ENCODE measurements at regions not wholly inside any gene's neighbourhood (a gene's known extent, or its start where the extent isn't known, plus 50 kb on each side); places are given as distances from the start of the nearest gene placed in this dataset.

GRCh38 chr5:82365744-82366228 lies 87.6 kb upstream of the RPS23 start:
- H3K36me3 ChIP-seq (ENCODE audit: control insufficient read depth, insufficient read depth, low read length, severe bottlenecking): no peaks in the 10 kb centered on the region
- peaks cover 4% of the 10 kb centered on the region for H3K4me1 ChIP-seq (ENCODE audit: control insufficient read depth, insufficient read depth, low read length)
- DNase-seq (ENCODE audit: low read depth): no peak
- no peaks in the 10 kb centered on the region for H3K27me3 ChIP-seq (replicated peaks; ENCODE audit: control insufficient read depth, insufficient read depth, low read length)
- H3K4me3 ChIP-seq (ENCODE audit: low read length): no peak overlapping the region
- H3K9ac ChIP-seq (ENCODE audit: low read length): no peak overlapping the region
- no peaks in the 10 kb centered on the region for H3K9me3 ChIP-seq (ENCODE audit: control insufficient read depth, low read length)

GRCh38 chr5:82365026-82365425 lies 86.9 kb upstream of the RPS23 start:
- Histone ChIP-seq H3K36me3 (ENCODE audit: control insufficient read depth, insufficient read depth, low read length, severe bottlenecking) (no peaks in the 10 kb centered on the region), H3K27me3 (replicated peaks; ENCODE audit: control insufficient read depth, insufficient read depth, low read length) (no peaks in the 10 kb centered on the region), H3K4me1 (ENCODE audit: control insufficient read depth, insufficient read depth, low read length) (peaks cover 12% of the 10 kb centered on the region), H3K9me3 (ENCODE audit: control insufficient read depth, low read length) (no peaks in the 10 kb centered on the region), H3K9ac (ENCODE audit: low read length) (peak overlapping the region; percentile 27), H3K4me3 (ENCODE audit: low read length) (no peak overlapping the region)
- no peak for DNase-seq (ENCODE audit: low read depth)

- Histone ChIP-seq H3K9me3 (ENCODE audit: control insufficient read depth, low read length) (no peaks in the 10 kb centered on the region), H3K4me3 (ENCODE audit: low read length) (no peak overlapping the region), H3K4me1 (ENCODE audit: control insufficient read depth, insufficient read depth, low read length) (peaks cover 17% of the 10 kb centered on the region), H3K27me3 (replicated peaks; ENCODE audit: control insufficient read depth, insufficient read depth, low read length) (no peaks in the 10 kb centered on the region), H3K9ac (ENCODE audit: low read length) (peak overlapping the region; percentile 27), H3K36me3 (ENCODE audit: control insufficient read depth, insufficient read depth, low read length, severe bottlenecking) (no peaks in the 10 kb centered on the region)
- peak; percentile 90 for DNase-seq (ENCODE audit: low read depth)
Measured at GRCh38 chr5:82364497-82364896, 86.3 kb upstream of the RPS23 start.

GRCh38 chr5:82363524-82363923 lies 85.4 kb upstream of the RPS23 start:
- no peak for DNase-seq (ENCODE audit: low read depth)
- Histone ChIP-seq H3K9ac (ENCODE audit: low read length) (no peak overlapping the region), H3K36me3 (ENCODE audit: control insufficient read depth, insufficient read depth, low read length, severe bottlenecking) (no peaks in the 10 kb centered on the region), H3K27me3 (replicated peaks; ENCODE audit: control insufficient read depth, insufficient read depth, low read length) (no peaks in the 10 kb centered on the region), H3K4me1 (ENCODE audit: control insufficient read depth, insufficient read depth, low read length) (peaks cover 27% of the 10 kb centered on the region), H3K9me3 (ENCODE audit: control insufficient read depth, low read length) (no peaks in the 10 kb centered on the region), H3K4me3 (ENCODE audit: low read length) (no peak overlapping the region)

DNA sequence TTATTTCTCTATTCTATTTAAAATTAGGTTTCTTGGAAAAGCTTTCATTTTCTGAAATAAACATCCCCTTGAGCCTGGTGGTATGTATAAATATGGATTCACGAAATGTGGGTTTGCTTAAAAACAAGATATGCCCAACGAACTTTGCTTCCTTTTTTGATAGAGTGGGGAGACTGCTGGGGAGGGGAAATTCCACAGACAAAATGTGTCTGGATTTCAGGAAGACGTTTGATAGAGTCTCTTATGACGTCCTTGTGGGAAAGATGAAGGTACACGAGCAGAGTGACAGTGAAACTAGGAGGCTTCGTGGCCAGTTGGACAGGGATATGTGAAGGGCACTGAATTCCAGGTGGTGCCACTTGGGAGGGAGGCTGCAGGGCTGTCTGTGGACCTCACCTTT lies 84.5 kb upstream of the RPS23 start:
- DNase-seq (ENCODE audit: low read depth): no peak
- Histone ChIP-seq H3K36me3 (ENCODE audit: control insufficient read depth, insufficient read depth, low read length, severe bottlenecking) (no peaks in the 10 kb centered on the region), H3K27me3 (replicated peaks; ENCODE audit: control insufficient read depth, insufficient read depth, low read length) (no peaks in the 10 kb centered on the region), H3K4me3 (ENCODE audit: low read length) (no peak overlapping the region), H3K9me3 (ENCODE audit: control insufficient read depth, low read length) (no peaks in the 10 kb centered on the region), H3K4me1 (ENCODE audit: control insufficient read depth, insufficient read depth, low read length) (peaks cover 36% of the 10 kb centered on the region), H3K9ac (ENCODE audit: low read length) (no peak overlapping the region)

DNA sequence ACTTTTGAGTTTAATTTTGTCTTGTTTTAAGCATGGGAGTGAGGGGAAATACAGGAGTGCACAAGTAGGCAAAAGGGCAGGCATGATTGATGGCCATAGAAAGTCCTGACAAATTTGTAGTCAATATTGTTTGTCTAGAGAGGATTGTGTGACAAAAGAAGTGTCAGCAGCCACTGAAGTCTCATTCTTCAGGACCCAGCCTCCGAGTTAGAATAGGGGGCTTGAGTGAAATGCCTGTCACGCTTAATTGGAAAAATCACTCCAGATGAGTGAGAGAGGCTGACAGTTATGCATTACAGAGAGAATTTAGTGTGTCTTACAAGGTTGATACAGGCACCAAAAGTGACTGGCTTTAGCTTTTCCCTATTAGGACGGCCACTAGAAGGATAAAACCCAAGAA lies 81.9 kb upstream of the RPS23 start:
- no peaks in the 10 kb centered on the region for H3K36me3 ChIP-seq (ENCODE audit: control insufficient read depth, insufficient read depth, low read length, severe bottlenecking)
- H3K4me1 ChIP-seq (ENCODE audit: control insufficient read depth, insufficient read depth, low read length): peaks cover 55% of the 10 kb centered on the region
- no peaks in the 10 kb centered on the region for H3K9me3 ChIP-seq (ENCODE audit: control insufficient read depth, low read length)
- peak overlapping the region; percentile 52 for H3K9ac ChIP-seq (ENCODE audit: low read length)
- no peak for DNase-seq (ENCODE audit: low read depth)
- no peaks in the 10 kb centered on the region for H3K27me3 ChIP-seq (replicated peaks; ENCODE audit: control insufficient read depth, insufficient read depth, low read length)
- peak overlapping the region; percentile 55 for H3K4me3 ChIP-seq (ENCODE audit: low read length)

DNA sequence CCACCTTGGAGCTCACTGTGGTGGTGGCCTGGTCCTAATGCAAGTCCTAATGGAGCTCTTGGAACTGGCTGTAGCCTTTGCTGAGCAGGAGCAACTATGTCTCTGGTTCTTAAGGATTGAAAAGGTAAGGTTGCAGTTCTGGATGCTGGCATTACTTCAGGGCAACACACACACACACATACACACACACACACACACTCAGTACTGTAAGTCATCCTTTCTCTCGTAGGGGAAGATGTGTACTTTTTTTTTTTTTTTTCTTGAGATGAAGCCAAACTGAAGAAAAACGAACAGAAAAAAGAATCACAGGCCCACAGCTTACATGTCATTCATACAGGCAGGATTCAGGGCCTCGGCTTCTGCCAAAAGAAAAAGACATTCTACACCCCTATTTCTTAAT lies 81.1 kb upstream of the RPS23 start:
- no peaks in the 10 kb centered on the region for H3K27me3 ChIP-seq (replicated peaks; ENCODE audit: control insufficient read depth, insufficient read depth, low read length)
- DNase-seq (ENCODE audit: low read depth): no peak
- no peaks in the 10 kb centered on the region for H3K9me3 ChIP-seq (ENCODE audit: control insufficient read depth, low read length)
- no peaks in the 10 kb centered on the region for H3K36me3 ChIP-seq (ENCODE audit: control insufficient read depth, insufficient read depth, low read length, severe bottlenecking)
- H3K4me1 ChIP-seq (ENCODE audit: control insufficient read depth, insufficient read depth, low read length): peaks cover 55% of the 10 kb centered on the region
- H3K9ac ChIP-seq (ENCODE audit: low read length): peak overlapping the region; percentile 52
- H3K4me3 ChIP-seq (ENCODE audit: low read length): peak overlapping the region; percentile 55

GRCh38 chr5:82358457-82358856 lies 80.3 kb upstream of the RPS23 start:
- no peaks in the 10 kb centered on the region for H3K27me3 ChIP-seq (replicated peaks; ENCODE audit: control insufficient read depth, insufficient read depth, low read length)
- no peaks in the 10 kb centered on the region for H3K36me3 ChIP-seq (ENCODE audit: control insufficient read depth, insufficient read depth, low read length, severe bottlenecking)
- H3K9ac ChIP-seq (ENCODE audit: low read length): peak overlapping the region; percentile 52
- H3K4me1 ChIP-seq (ENCODE audit: control insufficient read depth, insufficient read depth, low read length): peaks cover 55% of the 10 kb centered on the region
- H3K4me3 ChIP-seq (ENCODE audit: low read length): peak overlapping the region; percentile 55
- DNase-seq (ENCODE audit: low read depth): no peak
- no peaks in the 10 kb centered on the region for H3K9me3 ChIP-seq (ENCODE audit: control insufficient read depth, low read length)

DNA sequence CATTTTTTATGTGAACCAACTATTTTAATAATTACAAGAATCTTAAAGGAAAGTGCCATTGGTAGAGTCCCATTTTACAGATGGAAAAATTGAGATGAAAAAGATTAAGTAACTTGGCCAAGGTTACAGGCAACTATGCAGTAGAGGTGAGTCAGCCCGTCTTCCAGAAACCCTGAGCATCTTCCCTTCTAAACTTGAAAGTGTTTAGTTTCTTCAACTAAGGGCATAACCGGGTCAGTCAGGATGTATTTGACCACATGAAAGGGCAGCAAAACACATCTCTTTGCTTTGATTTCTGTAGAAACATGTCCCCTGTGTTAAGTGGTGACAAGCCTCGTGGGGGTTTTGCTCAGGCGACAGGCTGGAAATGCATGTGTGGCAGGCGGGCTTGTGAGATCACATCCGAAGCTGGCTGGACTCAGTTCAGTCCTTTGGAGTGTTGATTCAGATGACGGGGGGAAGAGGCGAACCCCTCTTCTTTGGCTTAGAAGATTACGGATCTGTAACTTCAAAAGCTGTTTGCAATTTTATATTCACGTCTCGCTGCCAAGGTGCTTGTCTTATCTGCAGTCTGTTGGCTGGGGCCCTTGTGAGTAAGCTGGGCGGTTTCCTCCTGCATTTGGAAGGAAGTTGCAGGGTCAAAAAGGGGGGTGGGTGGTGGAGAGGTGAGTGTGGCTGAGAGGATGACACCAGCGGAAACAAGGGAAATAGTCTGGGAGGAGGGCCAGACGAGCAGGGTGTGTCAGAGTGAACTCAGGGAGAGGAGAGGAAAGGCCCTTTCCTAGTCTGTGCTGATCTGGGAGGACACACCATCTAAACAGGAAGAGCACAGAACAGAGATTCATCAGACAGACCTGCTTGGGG lies 78.9 kb upstream of the RPS23 start:
- H3K9ac ChIP-seq (ENCODE audit: low read length): peak overlapping the region; percentile 40
- peak; percentile 65 for DNase-seq (ENCODE audit: low read depth)
- peaks cover 55% of the 10 kb centered on the region for H3K4me1 ChIP-seq (ENCODE audit: control insufficient read depth, insufficient read depth, low read length)
- no peaks in the 10 kb centered on the region for H3K9me3 ChIP-seq (ENCODE audit: control insufficient read depth, low read length)
- no peaks in the 10 kb centered on the region for H3K36me3 ChIP-seq (ENCODE audit: control insufficient read depth, insufficient read depth, low read length, severe bottlenecking)
- no peaks in the 10 kb centered on the region for H3K27me3 ChIP-seq (replicated peaks; ENCODE audit: control insufficient read depth, insufficient read depth, low read length)
- H3K4me3 ChIP-seq (ENCODE audit: low read length): no peak overlapping the region

GRCh38 chr5:82356021-82356420 lies 77.9 kb upstream of the RPS23 start:
- Histone ChIP-seq H3K9me3 (ENCODE audit: control insufficient read depth, low read length) (no peaks in the 10 kb centered on the region), H3K4me3 (ENCODE audit: low read length) (no peak overlapping the region), H3K27me3 (replicated peaks; ENCODE audit: control insufficient read depth, insufficient read depth, low read length) (no peaks in the 10 kb centered on the region)

GRCh38 chr5:82355496-82355895 lies 77.3 kb upstream of the RPS23 start:
- no peak for DNase-seq (ENCODE audit: low read depth)
- Histone ChIP-seq H3K36me3 (ENCODE audit: control insufficient read depth, insufficient read depth, low read length, severe bottlenecking) (no peaks in the 10 kb centered on the region), H3K4me3 (ENCODE audit: low read length) (no peak overlapping the region), H3K27me3 (replicated peaks; ENCODE audit: control insufficient read depth, insufficient read depth, low read length) (no peaks in the 10 kb centered on the region), H3K4me1 (ENCODE audit: control insufficient read depth, insufficient read depth, low read length) (peaks cover 48% of the 10 kb centered on the region), H3K9ac (ENCODE audit: low read length) (peak overlapping the region; percentile 1), H3K9me3 (ENCODE audit: control insufficient read depth, low read length) (no peaks in the 10 kb centered on the region)

More at GRCh38 chr5:82356021-82356420, 77.9 kb upstream of the RPS23 start:
- H3K4me1 ChIP-seq (ENCODE audit: control insufficient read depth, insufficient read depth, low read length): peaks cover 53% of the 10 kb centered on the region
- H3K9ac ChIP-seq (ENCODE audit: low read length): peak overlapping the region; percentile 1
- no peak for DNase-seq (ENCODE audit: low read depth)
- H3K36me3 ChIP-seq (ENCODE audit: control insufficient read depth, insufficient read depth, low read length, severe bottlenecking): no peaks in the 10 kb centered on the region
